DOHH2 (cell line): ENCODE measurements at regions not wholly inside any gene's neighbourhood (a gene's known extent, or its start where the extent isn't known, plus 50 kb on each side); places are given as distances from the start of the nearest gene placed in this dataset.
A peak's percentile ranks its signal among the peaks of the same experiment; 100 is the strongest.

Source experiments
- H3F3A ChIP-seq: fragments of 200-600 bp; sonication (generic), shearing (Covaris generic); 2 replicates; pipeline ENCODE4 v1.6.0; 2016; ENCODE audit warnings: antibody characterized with exemption, mild to moderate bottlenecking; ENCODE audit not compliant: control insufficient read depth, insufficient read depth
- H3K27ac ChIP-seq: fragments of 200-600 bp; sonication (generic); 2 replicates; pipeline ENCODE4 v1.5.1; 2014; ENCODE audit warnings: low read depth, mild to moderate bottlenecking, low read length, moderate library complexity
- H3K27me3 ChIP-seq: fragments of 200-600 bp; sonication (generic); 2 replicates; pipeline ENCODE4 v1.6.1; 2014; ENCODE audit warnings: mild to moderate bottlenecking, low read length, mixed read lengths; ENCODE audit not compliant: control insufficient read depth
- H3K36me3 ChIP-seq: fragments of 200-600 bp; sonication (generic); 2 replicates; pipeline ENCODE4 v1.6.1; 2014; ENCODE audit warnings: mild to moderate bottlenecking, low read length, moderate library complexity, mixed read lengths; ENCODE audit not compliant: control insufficient read depth
- H3K4me1 ChIP-seq: fragments of 200-600 bp; sonication (generic); 2 replicates; pipeline ENCODE4 v1.6.1; 2014; ENCODE audit warnings: mild to moderate bottlenecking, low read length, mixed read lengths; ENCODE audit not compliant: control insufficient read depth
- H3K4me2 ChIP-seq: fragments of 200-600 bp; sonication (generic); 2 replicates; pipeline ENCODE4 v1.6.0; 2014; ENCODE audit warnings: mild to moderate bottlenecking, low read length, moderate library complexity
- H3K4me3 ChIP-seq: fragments of 200-600 bp; sonication (generic); 2 replicates; pipeline ENCODE4 v1.5.1; 2014; ENCODE audit warnings: mild to moderate bottlenecking, low read length, mixed read lengths
- H3K79me2 ChIP-seq: fragments of 200-600 bp; sonication (generic); 2 replicates; pipeline ENCODE4 v1.6.1; 2014; ENCODE audit warnings: mild to moderate bottlenecking, low read length, mixed read lengths; ENCODE audit not compliant: control insufficient read depth
- H3K9me2 ChIP-seq: fragments of 200-600 bp; sonication (generic); replicated peaks from 2 replicates; pipeline ENCODE4 v1.6.1; 2014; ENCODE audit warnings: mild to moderate bottlenecking, low read length, mixed read lengths; ENCODE audit not compliant: control insufficient read depth
- H3K9me3 ChIP-seq: fragments of 200-600 bp; sonication (generic); 2 replicates; pipeline ENCODE4 v1.6.1; 2014; ENCODE audit warnings: antibody characterized with exemption, low read length, mixed read lengths; ENCODE audit not compliant: control insufficient read depth, insufficient read depth
- H4K20me1 ChIP-seq: fragments of 200-600 bp; sonication (generic); 2 replicates; pipeline ENCODE4 v1.6.0; 2014; ENCODE audit warnings: low read depth, mild to moderate bottlenecking, antibody characterized with exemption, low read length, moderate library complexity; ENCODE audit not compliant: control insufficient read depth, insufficient read depth
- EZH2phosphoT487 ChIP-seq: fragments of 200-600 bp; sonication (generic); IDR thresholded peaks from 2 replicates; pipeline ENCODE4 v1.6.1; 2017; ENCODE audit warnings: borderline replicate concordance, mild to moderate bottlenecking, antibody characterized with exemption, low read length, moderate library complexity, mixed read lengths
- TF ChIP-seq, protein P1 (sequence below): fragments of 200-600 bp; sonication (generic); IDR thresholded peaks from one replicate; pipeline ENCODE4 v1.5.1; 2014; ENCODE audit warnings: antibody characterized with exemption, mild to moderate bottlenecking, low read depth, low read length; ENCODE audit not compliant: poor library complexity, severe bottlenecking

DNA sequence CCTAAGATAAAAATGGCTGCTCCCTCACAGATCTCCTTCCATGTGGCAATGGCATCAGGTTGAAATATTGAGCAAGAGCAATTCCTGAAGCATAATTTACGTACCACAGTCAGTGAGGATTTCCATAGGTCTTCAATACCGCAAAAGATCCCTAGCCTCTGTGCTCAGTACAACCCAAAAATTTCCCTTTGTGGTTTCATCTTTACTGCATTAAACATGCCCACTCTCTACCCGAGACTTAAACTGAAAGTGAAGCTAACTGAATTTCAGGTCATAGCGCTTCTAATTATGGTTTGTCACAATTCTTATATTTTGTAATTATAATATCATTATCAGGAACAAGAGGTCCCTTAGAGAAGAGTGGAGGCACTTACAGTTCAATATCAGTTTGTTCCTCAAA lies 1071.1 kb downstream of the XPNPEP1 start:
- H3F3A ChIP-seq: peaks cover 14% of the 10 kb centered on the region
- peaks cover 25% of the 10 kb centered on the region for H3K4me1 ChIP-seq
- no peaks in the 10 kb centered on the region for H3K9me3 ChIP-seq
- peaks cover 20% of the 10 kb centered on the region for H3K27me3 ChIP-seq
- H3K9me2 ChIP-seq: no peaks in the 10 kb centered on the region
- H3K27ac ChIP-seq: no peak overlapping the region
- H3K4me3 ChIP-seq: no peak overlapping the region
- no peak overlapping the region for H3K4me2 ChIP-seq
- TF ChIP-seq EZH2phosphoT487: no peak
- TF ChIP-seq, protein P1, sequence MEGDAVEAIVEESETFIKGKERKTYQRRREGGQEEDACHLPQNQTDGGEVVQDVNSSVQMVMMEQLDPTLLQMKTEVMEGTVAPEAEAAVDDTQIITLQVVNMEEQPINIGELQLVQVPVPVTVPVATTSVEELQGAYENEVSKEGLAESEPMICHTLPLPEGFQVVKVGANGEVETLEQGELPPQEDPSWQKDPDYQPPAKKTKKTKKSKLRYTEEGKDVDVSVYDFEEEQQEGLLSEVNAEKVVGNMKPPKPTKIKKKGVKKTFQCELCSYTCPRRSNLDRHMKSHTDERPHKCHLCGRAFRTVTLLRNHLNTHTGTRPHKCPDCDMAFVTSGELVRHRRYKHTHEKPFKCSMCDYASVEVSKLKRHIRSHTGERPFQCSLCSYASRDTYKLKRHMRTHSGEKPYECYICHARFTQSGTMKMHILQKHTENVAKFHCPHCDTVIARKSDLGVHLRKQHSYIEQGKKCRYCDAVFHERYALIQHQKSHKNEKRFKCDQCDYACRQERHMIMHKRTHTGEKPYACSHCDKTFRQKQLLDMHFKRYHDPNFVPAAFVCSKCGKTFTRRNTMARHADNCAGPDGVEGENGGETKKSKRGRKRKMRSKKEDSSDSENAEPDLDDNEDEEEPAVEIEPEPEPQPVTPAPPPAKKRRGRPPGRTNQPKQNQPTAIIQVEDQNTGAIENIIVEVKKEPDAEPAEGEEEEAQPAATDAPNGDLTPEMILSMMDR: no peak
- no peaks in the 10 kb centered on the region for H3K36me3 ChIP-seq
- H4K20me1 ChIP-seq: no peaks in the 10 kb centered on the region
- H3K79me2 ChIP-seq: no peaks in the 10 kb centered on the region

DNA sequence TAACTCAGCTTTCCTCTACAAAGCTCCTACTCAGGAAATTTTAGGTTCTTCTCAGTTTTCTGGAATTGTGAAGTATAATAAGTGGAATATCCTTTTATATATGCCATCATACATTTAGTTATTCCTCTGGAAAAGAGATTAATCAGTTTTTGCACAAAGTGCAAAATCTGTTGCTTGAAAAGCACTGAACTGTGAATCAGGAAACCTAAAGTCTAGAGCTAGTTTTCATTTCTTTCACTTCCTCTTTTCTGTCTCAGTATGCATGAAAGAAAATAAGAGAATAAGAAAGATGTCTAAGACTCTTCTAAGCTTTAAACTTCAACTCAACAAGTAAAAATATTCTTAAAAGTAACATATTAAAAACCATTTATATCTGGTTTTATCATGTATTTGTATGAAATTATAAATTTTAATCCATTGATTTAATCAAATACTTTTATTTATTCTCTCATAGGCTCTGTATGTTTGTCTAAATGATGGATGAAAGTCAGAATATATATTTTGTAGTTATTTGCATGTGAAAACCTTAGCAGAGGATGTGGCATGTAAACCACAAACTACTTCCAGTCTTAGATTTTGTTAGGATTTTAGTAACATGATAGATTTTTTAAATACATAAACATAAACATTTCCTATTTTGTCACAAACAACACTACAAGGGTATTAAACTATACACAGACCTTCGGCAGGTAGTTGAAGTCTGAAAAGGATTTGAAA lies 1073.0 kb downstream of the XPNPEP1 start:
- Histone ChIP-seq H3K79me2 (no peaks in the 10 kb centered on the region), H3K9me2 (no peaks in the 10 kb centered on the region), H3K27ac (peak overlapping the region; percentile 47), H3K4me1 (peaks cover 25% of the 10 kb centered on the region), H3K9me3 (no peaks in the 10 kb centered on the region; the same call in 1 of the 2 replicates), H3K4me3 (peak overlapping the region; percentile 46), H3K27me3 (peaks cover 20% of the 10 kb centered on the region), H4K20me1 (no peaks in the 10 kb centered on the region), H3K36me3 (no peaks in the 10 kb centered on the region), H3F3A (peaks cover 14% of the 10 kb centered on the region), H3K4me2 (peak overlapping the region; percentile 56)
- TF ChIP-seq EZH2phosphoT487: no peak
- TF ChIP-seq, protein P1: no peak

DNA sequence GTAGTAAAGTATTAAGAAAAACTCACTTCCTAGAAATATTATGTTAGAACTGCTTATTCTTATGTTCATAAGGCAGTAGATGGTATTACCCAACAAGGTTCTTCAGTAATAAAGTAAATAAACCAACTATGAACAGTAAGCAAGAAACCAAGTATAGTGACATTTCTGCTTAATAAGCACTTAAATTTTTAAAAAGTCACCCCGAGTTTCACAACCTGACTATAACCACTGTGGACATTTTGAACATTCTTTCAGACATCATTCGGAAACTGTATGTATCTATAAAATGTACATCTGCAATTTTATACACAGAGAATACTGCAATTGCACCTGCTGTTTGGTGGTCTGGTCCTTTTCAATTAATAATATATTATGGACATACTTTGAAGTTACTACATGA lies 1073.6 kb downstream of the XPNPEP1 start:
- H3K4me3 ChIP-seq: peak overlapping the region; percentile 36
- no peaks in the 10 kb centered on the region for H4K20me1 ChIP-seq
- no peak for TF ChIP-seq EZH2phosphoT487
- peak overlapping the region; percentile 47 for H3K27ac ChIP-seq
- H3K9me3 ChIP-seq: peaks cover 3% of the 10 kb centered on the region
- H3F3A ChIP-seq: peaks cover 14% of the 10 kb centered on the region
- H3K4me1 ChIP-seq: peaks cover 25% of the 10 kb centered on the region
- H3K4me2 ChIP-seq: peak overlapping the region; percentile 55
- no peaks in the 10 kb centered on the region for H3K79me2 ChIP-seq
- no peaks in the 10 kb centered on the region for H3K36me3 ChIP-seq
- peaks cover 20% of the 10 kb centered on the region for H3K27me3 ChIP-seq
- no peaks in the 10 kb centered on the region for H3K9me2 ChIP-seq

DNA sequence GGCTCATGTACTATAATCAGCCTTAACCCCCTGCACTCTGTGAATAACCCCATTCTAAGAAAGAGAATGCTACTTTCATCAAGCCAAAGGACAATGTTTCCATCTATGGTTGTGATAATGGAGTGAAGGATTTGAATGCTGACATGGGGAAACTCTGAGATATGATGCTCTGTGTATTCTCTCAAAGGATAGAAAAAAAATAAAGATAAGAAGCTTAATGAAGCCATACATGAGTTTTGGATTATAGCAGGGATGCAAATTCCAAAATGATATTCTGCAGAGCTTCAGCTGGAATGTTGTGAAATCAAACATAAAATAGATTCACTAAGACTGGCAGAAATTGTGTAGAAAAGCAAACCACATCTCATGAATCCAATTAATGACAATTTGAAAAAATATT lies 1074.1 kb downstream of the XPNPEP1 start:
- TF ChIP-seq, protein P1: no peak
- no peak for TF ChIP-seq EZH2phosphoT487
- Histone ChIP-seq H3K27me3 (peaks cover 16% of the 10 kb centered on the region), H3K4me1 (peaks cover 25% of the 10 kb centered on the region), H3K9me2 (no peaks in the 10 kb centered on the region), H3K36me3 (no peaks in the 10 kb centered on the region), H4K20me1 (no peaks in the 10 kb centered on the region), H3K9me3 (peaks cover 3% of the 10 kb centered on the region), H3K4me3 (no peak overlapping the region), H3F3A (peaks cover 14% of the 10 kb centered on the region), H3K79me2 (no peaks in the 10 kb centered on the region), H3K4me2 (no peak overlapping the region), H3K27ac (no peak overlapping the region)
